ENCODE measurements at regions not wholly inside any gene's neighbourhood (a gene's known extent, or its start where the extent isn't known, plus 50 kb on each side); places are given as distances from the start of the nearest gene placed in this dataset.

DNA sequence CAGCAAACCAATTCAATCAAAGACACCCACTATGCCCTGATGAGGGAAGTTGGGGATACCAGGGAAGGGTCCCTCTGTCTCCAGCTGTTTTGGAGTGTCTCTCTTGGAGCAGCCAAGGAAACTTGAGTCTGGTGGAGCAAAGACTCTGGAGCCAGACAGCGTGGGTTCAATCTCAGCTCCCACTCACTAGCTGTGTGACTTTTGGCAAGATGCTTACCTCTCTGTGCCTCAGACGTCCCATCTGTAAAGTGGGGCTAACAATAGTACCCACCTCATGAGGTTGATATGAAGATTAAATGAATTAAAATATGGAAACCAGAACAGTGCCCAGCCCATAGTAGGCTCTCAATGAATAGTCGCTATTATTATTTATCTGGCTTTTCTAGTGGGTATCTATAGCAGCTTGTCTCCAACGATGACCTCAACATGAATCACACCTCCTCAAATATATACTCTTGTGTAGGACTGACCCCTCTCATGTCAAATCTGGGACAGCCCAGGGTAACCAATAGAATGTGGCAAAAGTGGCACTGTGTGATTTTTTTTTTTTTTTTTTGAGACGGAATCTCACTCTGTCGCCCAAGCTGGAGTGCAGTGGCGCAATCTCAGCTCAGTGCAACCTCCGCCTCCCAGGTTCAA, 99.2 kb upstream of the FOXP4 start:
- H3K9me3 ChIP-seq (ENCODE audit: low read length): no peaks in the 10 kb centered on the region
- peaks cover 20% of the 10 kb centered on the region for H3K4me1 ChIP-seq (ENCODE audit: insufficient read depth, low read length)
- H2AFZ ChIP-seq (ENCODE audit: low read depth, low read length): no peak overlapping the region
- peaks cover 12% of the 10 kb centered on the region for H3K27me3 ChIP-seq (ENCODE audit: insufficient read depth, low read length)
- H3K4me3 ChIP-seq (ENCODE audit: low read length): no peak overlapping the region
- H3K36me3 ChIP-seq (ENCODE audit: insufficient read depth, low read length): no peaks in the 10 kb centered on the region

DNA sequence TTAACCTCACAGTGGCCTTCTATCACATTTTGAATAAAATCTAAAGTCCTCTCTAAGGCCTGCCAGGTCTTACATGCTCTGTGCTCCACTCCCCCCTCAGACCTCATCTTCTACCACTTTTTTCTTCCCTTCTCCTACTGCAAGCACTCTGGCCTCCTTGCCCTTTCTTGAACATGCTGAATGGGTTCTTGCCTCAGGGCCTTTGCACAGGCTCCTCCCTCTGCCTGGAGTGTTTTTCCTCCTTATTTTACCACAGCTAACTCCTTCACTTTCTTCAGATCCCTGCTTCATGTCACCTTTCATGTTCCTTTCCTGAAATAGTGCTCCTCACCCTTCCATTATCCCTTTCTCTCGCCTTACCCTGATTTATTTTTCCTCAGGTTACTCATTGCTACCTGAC, 97.9 kb upstream of the FOXP4 start:
- Histone ChIP-seq H3K9me3 (ENCODE audit: low read length) (no peaks in the 10 kb centered on the region), H3K4me1 (ENCODE audit: insufficient read depth, low read length) (peaks cover 8% of the 10 kb centered on the region), H3K36me3 (ENCODE audit: insufficient read depth, low read length) (no peaks in the 10 kb centered on the region), H2AFZ (ENCODE audit: low read depth, low read length) (no peak overlapping the region), H3K27me3 (ENCODE audit: insufficient read depth, low read length) (peaks cover 12% of the 10 kb centered on the region), H3K4me3 (ENCODE audit: low read length) (no peak overlapping the region)

DNA sequence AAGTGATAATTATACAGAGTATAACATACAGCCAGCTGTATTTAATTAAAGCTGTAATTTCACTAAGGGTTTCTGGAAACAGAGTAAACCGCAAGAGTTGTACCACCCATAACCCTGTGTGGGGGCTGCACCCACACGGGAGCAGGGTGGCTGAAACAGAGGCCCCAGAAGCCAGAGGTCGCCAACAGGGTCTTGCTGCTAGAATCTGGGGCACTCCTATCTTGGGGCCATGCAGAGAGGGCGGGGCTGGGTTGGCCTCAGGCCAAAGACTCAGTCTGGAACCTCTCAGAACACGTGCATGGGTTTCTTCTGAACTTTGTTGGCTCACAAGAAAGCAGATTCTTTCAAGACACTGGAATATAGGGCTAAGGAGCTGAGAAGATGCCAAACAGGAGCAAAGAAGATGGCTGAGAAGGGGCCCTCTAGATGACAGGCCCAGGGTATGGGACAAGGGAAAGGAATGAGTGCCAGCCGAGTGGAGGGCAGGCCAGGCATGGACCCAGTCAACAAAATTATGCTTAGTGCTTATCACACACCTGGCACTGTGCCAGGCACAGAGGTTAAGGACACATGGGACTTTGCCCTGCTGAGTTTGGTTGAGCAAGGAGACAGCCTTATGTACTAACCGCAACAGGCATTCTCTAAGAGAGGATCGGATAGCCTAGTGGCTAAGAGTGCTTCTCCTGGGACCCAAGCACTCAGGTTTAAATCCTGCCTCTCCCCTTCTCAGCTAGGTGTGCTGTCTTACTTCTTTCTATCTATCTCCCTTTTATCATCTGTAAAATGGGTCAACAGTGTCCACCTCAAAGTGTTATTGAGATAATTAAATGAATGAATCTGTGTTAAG, 96.6 kb upstream of the FOXP4 start:
- Histone ChIP-seq H2AFZ (ENCODE audit: low read depth, low read length) (no peak overlapping the region), H3K4me3 (ENCODE audit: low read length) (no peak overlapping the region), H3K27me3 (ENCODE audit: insufficient read depth, low read length) (peaks cover 11% of the 10 kb centered on the region), H3K9me3 (ENCODE audit: low read length) (no peaks in the 10 kb centered on the region), H3K4me1 (ENCODE audit: insufficient read depth, low read length) (no peaks in the 10 kb centered on the region), H3K36me3 (ENCODE audit: insufficient read depth, low read length) (no peaks in the 10 kb centered on the region)

DNA sequence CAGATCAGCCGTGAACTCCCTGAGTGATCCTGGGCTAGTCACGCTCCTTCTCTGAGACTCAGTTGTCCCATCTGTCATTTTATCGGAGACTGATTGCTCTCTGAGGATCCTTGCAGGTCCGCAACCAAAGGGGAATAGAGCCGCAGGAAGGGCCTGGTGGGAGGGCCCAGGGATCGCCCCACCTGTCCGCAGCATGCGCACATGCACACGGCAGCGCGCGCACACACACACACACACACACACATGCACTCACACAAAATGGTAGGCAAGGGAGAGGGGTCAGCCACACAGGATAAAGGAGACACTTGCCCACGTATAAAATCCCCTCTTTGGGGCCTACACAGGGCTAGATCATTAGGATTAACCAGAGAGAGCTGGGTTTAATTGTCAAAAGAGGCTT, 95.6 kb upstream of the FOXP4 start:
- Histone ChIP-seq H3K27me3 (ENCODE audit: insufficient read depth, low read length) (peaks cover 7% of the 10 kb centered on the region), H3K4me1 (ENCODE audit: insufficient read depth, low read length) (peaks cover 1% of the 10 kb centered on the region), H2AFZ (ENCODE audit: low read depth, low read length) (no peak overlapping the region), H3K4me3 (ENCODE audit: low read length) (no peak overlapping the region), H3K36me3 (ENCODE audit: insufficient read depth, low read length) (no peaks in the 10 kb centered on the region), H3K9me3 (ENCODE audit: low read length) (no peaks in the 10 kb centered on the region)

DNA sequence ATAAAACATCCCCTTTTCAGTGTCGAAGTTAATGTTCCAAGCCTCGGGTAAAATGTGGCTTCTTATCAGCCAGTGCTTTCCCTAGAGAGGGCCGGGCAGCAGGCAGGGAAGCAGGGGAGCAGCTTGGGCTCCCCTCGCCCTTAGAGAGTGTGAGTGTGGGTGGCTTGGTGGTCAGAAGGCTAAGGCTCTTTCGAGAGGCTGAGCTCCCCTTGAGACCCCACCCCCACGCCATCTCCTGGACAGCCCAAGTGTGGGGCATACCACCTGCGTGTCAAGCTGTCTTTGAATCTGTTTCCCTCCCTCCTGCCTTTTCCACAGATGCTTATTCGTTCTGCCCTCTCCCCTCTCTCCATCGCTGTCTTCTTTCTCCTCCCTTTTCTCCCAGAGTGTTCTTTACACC, 95.1 kb upstream of the FOXP4 start:
- Histone ChIP-seq H3K9me3 (ENCODE audit: low read length) (no peaks in the 10 kb centered on the region), H3K36me3 (ENCODE audit: insufficient read depth, low read length) (no peaks in the 10 kb centered on the region), H3K4me3 (ENCODE audit: low read length) (no peak overlapping the region), H2AFZ (ENCODE audit: low read depth, low read length) (no peak overlapping the region), H3K27me3 (ENCODE audit: insufficient read depth, low read length) (peaks cover 7% of the 10 kb centered on the region), H3K4me1 (ENCODE audit: insufficient read depth, low read length) (peaks cover 6% of the 10 kb centered on the region)

DNA sequence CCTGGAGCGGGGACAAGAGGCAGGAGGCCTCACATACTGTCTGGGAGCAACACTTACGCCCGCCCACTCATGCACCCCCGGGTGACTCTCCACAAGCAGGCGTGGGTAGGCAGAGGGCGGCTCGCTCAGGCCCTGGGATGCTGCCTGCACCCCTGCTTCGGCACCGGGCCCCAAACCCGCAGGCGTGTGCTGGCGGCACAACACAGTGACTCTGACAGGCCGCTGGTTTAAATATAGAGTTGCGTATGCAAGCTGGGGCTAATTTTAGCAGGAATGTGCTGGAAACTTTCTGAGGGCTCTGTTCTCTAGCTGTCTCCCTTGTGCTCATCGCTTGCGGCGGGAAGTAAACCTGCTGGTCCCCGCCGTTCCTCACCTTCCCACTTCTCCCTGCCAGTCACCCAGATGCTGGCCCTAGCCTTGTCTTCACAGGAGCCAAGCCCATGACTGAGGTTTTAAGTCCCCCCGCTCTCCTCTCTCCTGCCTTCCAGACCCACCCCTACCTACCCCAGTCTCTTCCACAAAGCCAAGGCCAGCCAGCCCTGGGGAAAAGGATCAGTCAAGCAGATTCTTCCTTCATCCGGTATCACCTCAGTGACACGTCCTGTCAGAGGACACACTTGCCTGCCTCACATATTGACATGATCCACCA, 94.5 kb upstream of the FOXP4 start:
- H3K36me3 ChIP-seq (ENCODE audit: insufficient read depth, low read length): no peaks in the 10 kb centered on the region
- peaks cover 12% of the 10 kb centered on the region for H3K4me1 ChIP-seq (ENCODE audit: insufficient read depth, low read length)
- no peaks in the 10 kb centered on the region for H3K9me3 ChIP-seq (ENCODE audit: low read length)
- H3K27me3 ChIP-seq (ENCODE audit: insufficient read depth, low read length): peaks cover 7% of the 10 kb centered on the region
- no peak overlapping the region for H2AFZ ChIP-seq (ENCODE audit: low read depth, low read length)
- no peak overlapping the region for H3K4me3 ChIP-seq (ENCODE audit: low read length)

DNA sequence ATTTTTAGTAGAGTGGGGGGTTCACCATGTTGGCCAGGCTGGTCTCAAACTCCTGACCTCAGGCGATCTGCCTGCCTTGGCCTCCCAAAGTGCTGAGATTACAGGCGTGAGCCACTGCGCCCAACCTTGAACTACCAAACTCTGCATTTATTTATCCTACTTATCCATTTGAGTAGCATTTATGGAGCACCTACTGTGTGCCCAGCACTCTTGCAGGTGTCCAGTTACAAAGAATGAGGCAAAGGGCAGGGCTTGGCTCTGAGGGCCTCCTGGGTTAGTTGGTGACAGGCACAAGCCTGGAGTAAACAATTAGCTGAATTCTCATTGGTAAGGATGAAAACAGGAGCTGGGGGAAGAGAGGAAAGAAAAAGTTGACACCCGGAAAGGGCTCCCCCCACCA, 93.4 kb upstream of the FOXP4 start:
- peaks cover 18% of the 10 kb centered on the region for H3K4me1 ChIP-seq (ENCODE audit: insufficient read depth, low read length)

DNA sequence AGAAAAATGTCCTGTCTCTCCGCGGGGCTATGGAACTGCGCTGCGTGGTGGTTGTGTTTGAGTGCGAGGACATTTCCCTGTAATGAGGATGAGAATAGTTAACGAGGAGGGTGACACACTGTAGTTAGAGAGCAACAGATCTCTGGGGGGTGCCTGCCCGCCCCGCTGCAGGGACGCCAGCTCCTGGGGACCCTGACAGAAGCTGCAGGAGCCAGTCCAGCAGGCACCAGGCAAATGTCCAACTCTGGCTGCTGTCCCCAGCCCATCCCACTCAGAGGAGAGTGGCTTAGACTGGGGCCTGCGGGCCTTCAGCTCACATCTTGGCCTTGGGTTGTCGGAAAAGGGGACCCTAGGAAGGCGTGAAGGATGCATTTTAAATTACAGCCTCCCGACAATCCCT, 92.9 kb upstream of the FOXP4 start:
- Histone ChIP-seq H3K36me3 (ENCODE audit: insufficient read depth, low read length) (no peaks in the 10 kb centered on the region), H2AFZ (ENCODE audit: low read depth, low read length) (no peak overlapping the region), H3K4me3 (ENCODE audit: low read length) (no peak overlapping the region), H3K4me1 (ENCODE audit: insufficient read depth, low read length) (peaks cover 18% of the 10 kb centered on the region), H3K27me3 (ENCODE audit: insufficient read depth, low read length) (peaks cover 5% of the 10 kb centered on the region), H3K9me3 (ENCODE audit: low read length) (no peaks in the 10 kb centered on the region)

More for the DNA sequence above, 93.4 kb upstream of the FOXP4 start:
- peaks cover 6% of the 10 kb centered on the region for H3K27me3 ChIP-seq (ENCODE audit: insufficient read depth, low read length)
- no peaks in the 10 kb centered on the region for H3K9me3 ChIP-seq (ENCODE audit: low read length)
- H2AFZ ChIP-seq (ENCODE audit: low read depth, low read length): no peak overlapping the region
- H3K36me3 ChIP-seq (ENCODE audit: insufficient read depth, low read length): no peaks in the 10 kb centered on the region
- H3K4me3 ChIP-seq (ENCODE audit: low read length): no peak overlapping the region

DNA sequence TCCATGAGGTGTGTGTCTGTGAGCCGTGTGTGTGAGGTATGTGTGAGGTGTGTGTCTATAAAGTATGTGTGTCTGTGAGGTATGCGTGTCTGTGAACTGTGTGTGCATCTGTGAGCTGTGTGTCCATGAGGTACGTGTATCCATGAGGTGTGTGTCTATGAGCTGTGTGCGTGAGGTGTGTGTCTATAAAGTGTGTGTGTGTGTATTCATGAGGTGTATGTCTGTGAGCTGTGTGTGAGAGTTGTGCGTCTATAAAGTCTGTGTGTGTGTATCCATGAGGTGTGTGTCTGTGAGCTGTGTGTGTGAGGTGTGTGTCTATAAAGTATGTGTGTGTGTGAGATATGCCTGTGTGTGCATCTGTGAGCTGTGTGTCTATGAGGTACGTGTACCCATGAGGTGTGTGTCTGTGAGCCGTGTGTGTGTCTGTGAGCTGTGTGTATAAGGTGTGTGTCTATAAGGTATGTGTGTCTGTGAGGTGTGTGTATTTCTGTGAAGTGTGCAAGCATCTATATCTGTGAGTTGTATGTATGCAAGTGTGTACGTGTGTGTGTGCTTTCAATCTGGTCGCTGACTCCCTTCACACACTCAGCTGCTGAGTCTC, 91.9 kb upstream of the FOXP4 start:
- peaks cover 18% of the 10 kb centered on the region for H3K4me1 ChIP-seq (ENCODE audit: insufficient read depth, low read length)
- H3K4me3 ChIP-seq (ENCODE audit: low read length): no peak overlapping the region
- H3K36me3 ChIP-seq (ENCODE audit: insufficient read depth, low read length): no peaks in the 10 kb centered on the region
- peaks cover 8% of the 10 kb centered on the region for H3K27me3 ChIP-seq (ENCODE audit: insufficient read depth, low read length)
- H3K9me3 ChIP-seq (ENCODE audit: low read length): no peaks in the 10 kb centered on the region
- no peak overlapping the region for H2AFZ ChIP-seq (ENCODE audit: low read depth, low read length)

DNA sequence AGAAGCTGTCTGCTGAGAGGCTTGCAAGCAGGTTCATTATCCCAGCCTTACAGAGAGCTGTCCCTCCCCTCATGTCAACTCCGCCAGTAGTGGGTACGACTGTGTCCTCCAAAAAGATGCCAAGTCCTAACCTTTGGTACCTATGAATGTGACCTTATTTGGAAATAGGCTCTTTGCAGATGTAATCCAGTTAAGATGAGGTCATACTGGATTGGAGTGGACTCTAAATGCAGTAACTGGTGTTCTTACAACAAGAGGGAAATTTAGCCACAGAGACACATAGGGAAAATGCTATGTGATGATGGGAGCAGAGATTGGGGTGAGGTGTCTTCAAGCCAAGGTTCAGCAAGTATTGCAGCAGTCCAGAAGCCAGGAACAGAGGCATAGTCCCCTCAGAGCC, 90.8 kb upstream of the FOXP4 start:
- Histone ChIP-seq H3K4me1 (ENCODE audit: insufficient read depth, low read length) (peaks cover 18% of the 10 kb centered on the region), H3K9me3 (ENCODE audit: low read length) (no peaks in the 10 kb centered on the region), H3K27me3 (ENCODE audit: insufficient read depth, low read length) (peaks cover 8% of the 10 kb centered on the region), H3K36me3 (ENCODE audit: insufficient read depth, low read length) (no peaks in the 10 kb centered on the region), H2AFZ (ENCODE audit: low read depth, low read length) (no peak overlapping the region), H3K4me3 (ENCODE audit: low read length) (no peak overlapping the region)

DNA sequence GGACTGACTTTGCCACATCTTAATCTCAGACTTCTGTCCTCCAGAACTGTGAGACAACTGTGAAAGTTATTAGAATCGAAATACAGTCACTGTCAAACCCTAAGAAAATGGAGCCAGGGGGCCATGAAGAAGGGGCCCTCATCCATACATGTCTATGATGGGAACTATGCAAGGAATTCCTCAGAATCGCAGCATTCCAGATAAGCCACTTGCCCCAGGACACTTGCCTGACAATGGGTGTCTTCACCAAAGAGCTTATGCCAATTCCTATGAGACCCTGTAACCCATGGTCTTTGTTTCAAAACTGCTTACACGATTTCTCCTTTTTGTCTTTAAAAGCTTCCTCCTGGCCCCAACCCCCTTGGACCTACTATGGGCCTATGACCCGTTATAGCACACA, 90.4 kb upstream of the FOXP4 start:
- Histone ChIP-seq H3K4me1 (ENCODE audit: insufficient read depth, low read length) (peaks cover 18% of the 10 kb centered on the region), H3K36me3 (ENCODE audit: insufficient read depth, low read length) (no peaks in the 10 kb centered on the region), H3K27me3 (ENCODE audit: insufficient read depth, low read length) (peaks cover 8% of the 10 kb centered on the region), H3K9me3 (ENCODE audit: low read length) (no peaks in the 10 kb centered on the region), H3K4me3 (ENCODE audit: low read length) (no peak overlapping the region), H2AFZ (ENCODE audit: low read depth, low read length) (no peak overlapping the region)

DNA sequence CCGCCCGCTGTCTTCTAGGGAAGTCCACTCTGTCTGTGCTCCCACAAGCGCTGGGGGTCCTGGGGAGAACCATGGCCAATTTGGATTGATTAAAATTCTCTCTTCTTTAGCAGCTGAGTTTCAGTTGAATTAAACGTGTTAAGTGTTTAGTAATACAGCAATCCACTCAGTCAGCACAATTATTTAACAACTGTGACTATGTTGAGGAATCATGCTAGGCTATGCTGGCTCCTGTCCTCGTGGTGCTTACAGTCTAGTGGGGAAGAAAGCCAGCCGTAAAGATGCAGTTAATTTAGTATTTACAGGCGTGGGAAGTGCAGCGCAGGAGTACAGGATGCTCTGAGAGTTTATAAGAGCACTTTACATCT, 88.9 kb upstream of the FOXP4 start:
- H3K27me3 ChIP-seq (ENCODE audit: insufficient read depth, low read length): peaks cover 11% of the 10 kb centered on the region

DNA sequence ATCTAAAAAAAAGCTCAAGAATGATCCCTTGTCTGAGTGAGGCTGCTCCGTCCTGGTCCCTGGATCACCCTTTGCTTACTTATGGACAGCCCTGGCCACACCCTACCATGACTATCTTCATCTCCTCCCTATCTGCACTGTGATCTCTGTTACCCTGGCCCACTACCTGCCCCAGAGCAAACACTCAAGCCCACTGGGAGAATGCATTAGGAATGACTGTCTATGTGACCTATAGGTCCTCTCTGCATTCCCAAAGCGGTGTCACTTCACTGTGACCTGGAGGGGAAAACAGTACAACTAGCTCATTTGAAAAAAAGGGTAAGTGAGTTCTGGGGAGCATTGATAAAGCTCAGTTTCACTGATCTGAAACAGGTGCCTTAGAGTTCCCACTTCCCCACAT, 86.4 kb upstream of the FOXP4 start:
- peaks cover 18% of the 10 kb centered on the region for H3K4me1 ChIP-seq (ENCODE audit: insufficient read depth, low read length)
- no peak overlapping the region for H2AFZ ChIP-seq (ENCODE audit: low read depth, low read length)
- H3K9me3 ChIP-seq (ENCODE audit: low read length): no peaks in the 10 kb centered on the region
- H3K36me3 ChIP-seq (ENCODE audit: insufficient read depth, low read length): no peaks in the 10 kb centered on the region
- no peak overlapping the region for H3K4me3 ChIP-seq (ENCODE audit: low read length)
- H3K27me3 ChIP-seq (ENCODE audit: insufficient read depth, low read length): peaks cover 15% of the 10 kb centered on the region

More for the DNA sequence above, 88.9 kb upstream of the FOXP4 start:
- Histone ChIP-seq H3K9me3 (ENCODE audit: low read length) (no peaks in the 10 kb centered on the region), H3K4me1 (ENCODE audit: insufficient read depth, low read length) (peaks cover 18% of the 10 kb centered on the region), H3K36me3 (ENCODE audit: insufficient read depth, low read length) (no peaks in the 10 kb centered on the region), H3K4me3 (ENCODE audit: low read length) (no peak overlapping the region), H2AFZ (ENCODE audit: low read depth, low read length) (no peak overlapping the region)

Data from neuron (in vitro differentiated cells).